Eye (tissue), 1 donor: ENCODE measurements at regions not wholly inside any gene's neighbourhood (a gene's known extent, or its start where the extent isn't known, plus 50 kb on each side); places are given as distances from the start of the nearest gene placed in this dataset.
"Not testable (repeated sequence)": the region's sequence is repeated elsewhere in the genome, so short reads cannot be mapped to it uniquely, and the experiment has no call there.

ENCODE experiments used
- DNase-seq: peaks from one replicate; pipeline ENCODE4 v3.0.0-alpha.2; 2015

DNA sequence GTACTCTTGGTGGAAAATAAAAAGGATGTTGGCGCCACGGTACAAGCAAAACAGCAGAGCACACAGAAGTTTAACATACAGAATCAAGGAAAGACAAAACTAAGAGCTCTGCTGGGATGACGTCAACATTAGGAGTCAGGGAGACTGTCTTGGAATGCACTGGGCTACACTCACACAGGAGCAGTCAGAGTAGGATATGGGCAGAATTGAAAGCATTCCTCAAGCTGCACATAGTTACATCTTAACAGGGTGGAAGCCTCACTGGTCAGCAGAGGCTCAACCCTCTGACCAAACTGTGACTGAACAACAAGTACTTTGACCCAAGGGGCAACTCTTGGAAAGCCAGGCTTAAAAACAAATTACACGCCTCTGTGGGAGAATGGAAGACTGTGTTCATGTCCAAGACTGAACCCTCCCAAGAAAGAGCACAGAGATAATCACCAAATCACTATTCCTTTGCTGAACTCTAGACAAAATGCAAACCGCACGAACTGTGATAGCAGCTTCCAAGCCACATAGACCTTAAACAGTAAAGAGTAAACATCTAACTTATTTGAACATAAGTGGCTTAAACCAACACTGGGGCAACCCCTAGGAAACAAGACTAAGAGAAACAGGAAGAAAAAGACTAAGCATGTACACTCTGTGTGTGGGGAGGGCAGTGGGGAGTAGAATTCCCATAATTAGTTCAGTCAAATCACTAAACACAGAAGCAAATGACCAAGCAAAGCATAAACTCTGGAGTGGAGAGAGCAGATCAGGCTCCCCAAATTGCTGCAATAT is 772.7 kb downstream of the PRELID2 start:
- DNase-seq, result no peak

DNA sequence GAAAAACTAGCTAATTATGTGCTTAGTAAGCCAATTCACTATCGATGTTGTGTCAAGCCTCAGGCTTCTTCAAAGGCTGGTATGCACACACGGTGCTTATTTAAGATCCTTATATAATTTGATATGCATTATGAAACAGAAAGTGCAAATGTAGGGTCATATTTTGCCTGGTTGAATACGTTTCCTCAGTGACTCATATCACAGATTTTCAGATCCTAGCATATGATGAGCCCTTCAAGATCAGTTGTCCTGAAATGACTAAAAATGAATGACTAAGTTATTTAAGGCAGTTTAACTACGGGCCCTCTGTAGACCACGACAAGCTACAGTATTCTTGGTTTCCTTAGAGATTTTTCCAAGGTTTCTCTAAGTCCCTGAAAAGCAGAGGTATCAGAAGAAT is 778.3 kb downstream of the PRELID2 start:
- DNase-seq, result no peak

DNA sequence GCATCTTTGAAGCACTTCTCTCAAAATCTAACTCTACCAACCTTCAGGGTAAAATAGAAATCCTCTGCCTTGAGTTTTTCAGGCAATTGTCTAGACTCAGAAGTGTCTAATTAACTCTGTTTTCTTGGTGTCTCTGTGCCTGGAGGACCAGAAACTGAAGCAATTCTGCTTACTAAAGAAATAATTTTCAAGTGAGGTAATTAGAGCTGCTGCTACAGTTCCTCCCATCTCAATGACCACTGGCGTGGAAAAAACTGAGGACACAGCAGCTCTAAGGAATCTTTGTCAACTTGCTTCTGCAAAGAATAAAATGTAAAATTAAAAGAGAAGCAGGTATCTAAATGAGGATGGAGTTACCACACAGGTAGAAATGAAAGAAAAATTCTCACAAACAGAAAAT is 785.0 kb downstream of the PRELID2 start:
- DNase-seq, result no peak

DNA sequence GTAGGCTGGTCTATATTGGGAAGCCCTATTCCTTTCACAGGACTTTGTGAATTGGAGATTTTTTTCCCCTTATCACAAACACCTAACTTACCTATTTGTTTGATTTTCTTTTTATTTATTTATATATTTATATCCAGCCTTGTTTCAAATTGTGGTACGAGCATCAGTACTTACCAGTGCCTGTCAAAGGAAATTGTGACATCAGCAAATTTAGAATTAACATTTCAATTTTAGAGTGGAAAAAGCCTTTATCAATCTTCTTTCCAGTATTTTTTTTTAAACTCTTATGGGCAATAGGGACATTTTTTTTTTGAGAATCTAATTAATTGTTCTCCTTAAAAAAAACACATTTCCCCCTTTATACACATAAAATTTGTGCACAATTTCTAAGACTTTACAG is 790.2 kb downstream of the PRELID2 start:
- DNase-seq, result no peak

DNA sequence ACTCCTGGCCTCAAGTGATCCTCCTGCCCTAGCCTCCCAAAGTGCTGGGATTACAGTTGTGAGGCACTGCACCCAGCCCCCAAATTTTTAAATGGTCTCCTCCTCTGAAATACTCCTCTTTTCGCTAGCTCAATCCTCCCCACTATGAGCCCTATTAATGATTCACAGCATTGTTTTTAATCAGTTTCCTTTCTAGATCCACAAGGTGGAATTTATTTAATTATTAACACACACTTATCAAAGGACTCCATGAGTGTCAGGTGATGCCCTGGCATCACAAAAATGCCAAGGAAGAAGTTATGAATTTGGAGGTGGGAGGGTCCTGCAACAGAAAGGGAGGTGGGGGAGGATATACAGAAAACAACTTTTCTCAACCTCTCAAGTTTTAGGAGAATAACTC is 806.5 kb downstream of the PRELID2 start:
- no peak for DNase-seq

DNA sequence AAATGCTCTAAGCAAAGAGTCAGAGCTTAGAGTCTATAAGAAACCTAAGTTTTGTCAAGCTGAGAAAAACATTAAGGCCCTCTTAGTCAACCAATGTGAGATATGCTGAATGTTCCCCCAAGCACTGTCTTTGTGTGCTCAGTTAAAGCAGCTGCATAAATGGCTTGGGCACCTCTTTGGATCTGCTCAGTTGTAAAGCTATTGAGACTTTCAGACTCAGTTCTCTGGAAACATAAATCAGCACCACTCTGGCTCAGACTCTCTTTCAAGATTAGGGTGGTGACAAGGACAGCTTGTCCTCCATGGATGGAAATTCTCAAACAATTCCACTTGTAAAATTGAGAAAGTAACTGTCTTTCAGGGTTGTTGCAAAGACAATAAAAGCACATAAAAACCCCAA is 807.9 kb downstream of the PRELID2 start:
- DNase-seq, result no peak

DNA sequence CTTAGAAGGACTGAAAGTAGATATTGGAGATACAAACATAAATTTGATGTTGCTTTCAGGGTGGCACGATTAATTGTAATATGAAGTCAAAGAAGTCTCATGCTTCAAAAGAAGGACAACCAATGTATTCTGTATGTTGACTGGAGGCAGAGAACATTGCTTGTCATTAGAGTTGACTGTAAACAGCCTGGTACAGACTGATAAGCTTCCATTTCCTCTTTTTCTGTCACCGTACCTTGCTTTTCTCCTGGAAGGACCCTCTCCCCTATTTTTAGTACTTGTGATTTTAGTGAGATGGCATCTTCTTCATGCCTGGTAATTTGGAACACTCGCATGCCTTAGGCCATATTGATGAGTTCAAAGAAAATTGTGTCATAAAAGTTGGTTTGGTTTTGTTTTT is 809.4 kb downstream of the PRELID2 start:
- no peak for DNase-seq

DNA sequence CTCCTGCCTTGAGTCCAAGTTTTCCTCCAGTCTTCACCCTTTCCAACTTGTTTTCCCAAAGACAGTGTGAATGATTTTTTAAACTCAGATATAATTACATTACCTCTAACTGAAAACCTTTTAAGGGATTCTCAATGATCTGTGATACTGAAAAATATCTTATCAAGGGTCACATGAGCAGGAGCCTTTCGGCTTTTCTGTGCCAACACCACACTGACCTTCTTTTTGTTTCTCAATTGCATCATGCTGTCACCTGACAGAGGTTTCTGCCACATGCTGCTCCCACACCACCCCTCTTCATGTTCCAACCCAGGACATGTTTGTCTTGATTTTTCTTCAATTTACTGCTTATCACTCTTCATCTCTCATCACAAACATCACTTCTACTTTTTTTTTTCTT is 820.0 kb downstream of the PRELID2 start:
- DNase-seq, result no peak

DNA sequence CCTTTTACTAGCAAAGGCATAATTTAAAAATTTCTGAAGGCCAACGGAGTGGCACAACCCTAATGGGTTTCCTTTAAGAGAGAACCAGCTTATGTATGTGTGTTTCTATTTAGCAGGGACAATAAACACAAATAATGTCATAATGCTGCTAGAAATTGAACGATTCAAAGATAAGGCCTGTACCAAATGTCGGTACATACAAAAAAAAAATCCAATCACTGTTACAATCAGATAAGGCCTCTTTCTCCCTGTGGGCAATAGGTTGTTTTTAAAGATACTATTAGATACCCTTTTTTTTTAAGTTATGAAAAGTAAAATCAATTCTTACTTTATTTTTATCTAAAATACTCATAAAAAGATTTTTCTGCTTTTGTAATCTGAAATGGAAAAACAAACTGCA is 821.0 kb downstream of the PRELID2 start:
- no peak for DNase-seq

DNA sequence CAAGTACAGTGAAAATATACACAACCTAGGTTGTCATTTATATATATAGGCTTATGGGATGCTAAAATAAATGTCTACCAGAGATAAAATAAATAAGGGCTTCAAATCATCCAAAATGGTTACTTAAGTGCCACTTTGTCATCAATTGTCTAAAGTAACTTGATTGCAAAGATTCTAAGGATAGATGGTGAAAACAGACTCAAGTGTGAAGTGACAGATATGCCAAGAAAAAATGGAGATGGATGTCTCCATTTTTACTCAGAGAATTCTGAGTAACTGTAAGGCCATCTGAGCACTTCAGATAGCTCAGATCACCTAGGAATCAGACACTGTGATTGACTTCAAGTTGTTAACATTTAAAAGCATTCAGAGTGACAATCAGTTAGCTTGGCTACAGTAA is 824.3 kb downstream of the PRELID2 start:
- DNase-seq, result no peak

DNA sequence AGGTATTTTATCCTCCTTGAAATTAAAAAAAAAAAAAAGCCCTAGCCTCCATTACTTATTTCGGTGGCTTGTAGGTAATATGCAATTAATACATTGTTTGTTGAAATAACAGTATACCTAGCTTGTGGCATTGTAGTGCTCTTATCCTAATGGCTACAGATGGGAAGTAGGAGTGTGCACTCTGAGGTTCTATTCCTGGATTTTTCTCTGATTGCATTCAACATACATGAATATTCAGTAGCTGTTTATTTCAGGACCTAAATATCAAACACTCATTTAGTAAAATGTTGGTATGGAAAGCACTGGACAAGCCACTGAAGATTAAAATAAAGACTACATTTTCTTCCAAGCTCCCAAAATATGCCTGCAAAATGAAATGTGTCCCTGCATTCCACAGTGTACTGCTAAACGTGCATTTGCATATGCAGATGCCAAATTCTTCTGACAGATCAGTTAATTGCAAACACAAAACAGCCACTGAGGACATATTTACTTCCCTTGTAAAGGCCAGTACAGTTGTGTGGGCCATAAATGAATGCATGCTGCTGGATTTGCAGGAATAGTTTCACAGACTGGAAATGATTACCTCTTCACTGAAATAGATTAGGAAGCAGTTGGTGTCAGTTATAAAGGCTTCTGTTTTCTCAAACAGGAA is 826.1 kb downstream of the PRELID2 start:
- no peak for DNase-seq

DNA sequence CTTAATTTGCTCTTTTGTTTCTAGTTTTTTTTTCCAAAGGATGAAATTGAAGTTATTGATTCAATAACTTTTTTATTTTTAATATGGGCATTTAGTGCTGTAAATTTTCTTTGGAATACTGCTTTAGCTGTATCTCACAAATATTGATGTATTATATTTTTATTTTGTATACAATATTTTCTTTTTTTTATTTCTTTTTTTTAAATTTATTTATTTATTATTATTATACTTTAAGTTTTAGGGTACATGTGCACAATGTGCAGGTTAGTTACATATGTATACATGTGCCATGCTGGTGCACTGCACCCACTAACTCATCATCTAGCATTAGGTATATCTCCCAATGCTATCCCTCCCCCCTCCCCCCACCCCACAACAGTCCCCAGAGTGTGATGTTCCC is 823.7 kb downstream of the KCTD16 start:
- not testable (repeated sequence) for DNase-seq

DNA sequence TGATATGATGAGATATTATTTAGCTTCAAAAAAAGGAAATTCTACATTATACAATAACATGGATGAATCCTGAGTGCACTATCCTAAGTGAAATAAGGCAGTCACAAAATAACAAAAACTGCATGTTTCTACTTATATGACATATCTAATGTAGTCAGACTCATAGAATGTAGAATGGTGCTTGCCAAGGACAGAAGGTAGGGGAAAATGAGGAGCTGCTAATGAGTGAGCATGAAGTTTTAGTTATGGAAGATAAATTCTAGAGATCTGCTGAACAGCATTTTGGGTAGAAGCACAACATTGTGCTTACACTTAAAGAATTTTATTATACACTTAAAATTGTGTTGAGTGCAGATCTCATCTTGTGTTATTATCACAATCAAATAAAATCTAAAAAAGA is 812.4 kb downstream of the KCTD16 start:
- no peak for DNase-seq

DNA sequence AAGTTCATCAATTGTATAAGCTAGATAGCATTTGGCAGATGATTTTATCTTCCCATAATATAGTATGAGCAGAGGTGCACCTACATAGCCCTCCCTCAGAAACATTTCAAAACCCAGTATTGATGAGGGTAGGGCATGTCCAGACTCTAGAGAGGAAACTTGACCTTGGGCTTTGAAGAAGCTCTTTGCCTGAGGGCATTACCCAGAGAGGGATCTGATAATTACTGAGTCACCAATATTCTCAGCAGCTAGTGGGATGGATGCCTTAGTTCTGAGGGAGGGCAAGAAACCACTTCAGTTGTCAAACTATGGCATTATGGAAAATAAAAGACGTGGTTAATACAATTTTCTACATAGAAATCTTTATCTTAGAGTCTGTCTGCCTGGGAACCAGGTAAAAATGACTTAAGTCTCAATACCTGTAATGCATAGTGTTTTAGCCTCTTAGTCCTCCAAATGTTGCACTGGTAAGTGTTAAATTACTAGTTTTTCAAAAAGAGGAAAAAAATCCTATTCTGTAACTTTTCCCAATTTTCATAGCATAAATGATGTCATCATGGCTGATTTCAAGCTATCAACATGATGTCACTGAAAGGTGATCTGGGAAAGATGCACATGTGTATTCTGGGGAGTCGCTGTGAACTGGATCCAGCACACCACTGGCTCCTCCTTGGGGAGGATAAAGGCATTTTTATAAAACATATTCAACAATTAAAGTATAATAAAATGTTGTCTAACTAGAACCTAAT is 809.0 kb downstream of the KCTD16 start:
- no peak for DNase-seq

DNA sequence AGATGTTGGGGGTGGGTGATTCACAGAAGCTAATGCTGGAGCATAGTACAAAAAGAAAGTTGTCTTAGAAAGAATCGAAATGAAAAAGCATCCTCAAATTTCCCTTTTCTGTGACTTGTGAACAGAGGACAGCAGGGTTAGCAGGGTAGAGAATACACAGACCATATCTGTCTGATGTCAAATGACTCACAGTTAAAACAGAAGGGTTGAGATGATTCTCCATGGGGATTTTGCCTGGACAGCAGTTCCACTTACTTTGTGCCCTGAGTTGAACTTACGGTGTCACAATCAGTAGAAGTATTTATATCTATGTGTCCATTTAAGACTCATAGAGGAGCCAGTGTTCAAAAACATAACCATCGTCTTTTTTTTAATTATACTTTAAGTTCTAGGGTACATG is 801.6 kb downstream of the KCTD16 start:
- DNase-seq, result no peak

DNA sequence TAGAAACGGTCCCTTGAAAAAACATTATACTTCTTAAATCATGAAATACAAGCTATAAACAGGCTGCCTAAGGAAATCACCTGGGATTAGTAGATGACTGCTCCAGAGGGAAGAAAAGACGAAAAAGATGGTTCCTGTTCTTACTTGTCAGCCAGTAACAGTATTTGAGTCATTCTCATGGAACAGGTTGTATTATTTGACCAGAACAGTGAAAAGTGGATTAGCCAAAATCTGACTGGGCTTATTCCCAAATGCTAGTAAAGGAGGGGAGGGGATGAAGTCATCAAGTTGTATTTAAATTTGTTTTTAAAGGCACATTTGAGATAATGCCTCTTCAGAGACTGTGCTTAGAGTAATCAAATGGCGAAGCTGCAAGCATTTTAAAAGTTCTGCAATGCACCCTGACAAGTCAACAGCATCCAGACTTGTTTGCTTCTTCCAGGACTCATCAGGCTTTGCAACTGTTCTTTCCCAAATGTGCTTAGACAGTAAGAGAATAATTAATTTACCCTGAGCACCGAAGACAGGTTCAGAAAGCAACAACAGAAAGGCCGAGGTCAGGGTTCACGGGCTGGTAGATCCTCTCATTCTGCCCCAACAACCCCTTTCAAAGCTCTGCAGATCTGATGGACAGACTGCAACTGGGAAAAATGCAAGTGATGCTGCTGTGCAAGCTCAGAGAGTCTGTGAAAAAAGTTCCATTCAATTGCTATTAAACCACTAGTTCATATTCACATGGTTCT is 800.6 kb downstream of the KCTD16 start:
- peak; percentile 50 for DNase-seq

DNA sequence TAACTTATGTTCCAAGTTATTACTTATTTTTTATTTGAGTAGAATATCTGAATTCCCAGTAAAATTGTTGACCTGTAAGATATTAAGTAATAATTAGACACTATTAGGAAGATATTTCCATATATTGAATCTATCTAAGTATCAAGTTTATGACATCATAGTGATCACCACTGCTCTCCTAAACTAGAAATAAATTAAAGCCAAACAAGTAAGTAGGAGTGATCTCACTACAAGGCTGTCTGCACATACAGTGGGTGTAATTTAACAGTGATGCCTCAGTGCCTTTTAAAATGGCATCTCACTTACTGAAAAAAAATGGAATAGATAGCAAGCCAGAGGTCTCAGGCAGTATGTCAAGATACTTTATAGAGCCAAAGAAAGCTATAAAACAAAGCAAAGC is 789.6 kb downstream of the KCTD16 start:
- no peak for DNase-seq

DNA sequence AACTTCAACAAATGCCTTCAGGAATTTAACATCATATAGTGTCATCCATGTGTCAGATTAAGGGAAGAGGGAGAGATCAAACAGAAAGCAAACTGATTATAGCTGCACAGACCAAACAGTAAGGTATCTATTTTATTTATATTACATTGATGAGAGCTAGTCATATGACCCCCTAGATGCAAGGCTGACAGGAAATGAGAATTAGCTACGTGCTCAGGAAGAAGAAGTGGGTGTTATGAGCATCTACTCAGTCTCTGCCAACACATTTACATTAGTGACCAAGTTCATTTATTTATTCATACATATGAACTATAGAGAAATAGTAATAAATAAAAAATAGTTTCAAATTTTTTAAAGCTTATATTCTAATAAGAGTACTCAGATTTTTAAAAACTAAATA is 787.3 kb downstream of the KCTD16 start:
- DNase-seq, result no peak

DNA sequence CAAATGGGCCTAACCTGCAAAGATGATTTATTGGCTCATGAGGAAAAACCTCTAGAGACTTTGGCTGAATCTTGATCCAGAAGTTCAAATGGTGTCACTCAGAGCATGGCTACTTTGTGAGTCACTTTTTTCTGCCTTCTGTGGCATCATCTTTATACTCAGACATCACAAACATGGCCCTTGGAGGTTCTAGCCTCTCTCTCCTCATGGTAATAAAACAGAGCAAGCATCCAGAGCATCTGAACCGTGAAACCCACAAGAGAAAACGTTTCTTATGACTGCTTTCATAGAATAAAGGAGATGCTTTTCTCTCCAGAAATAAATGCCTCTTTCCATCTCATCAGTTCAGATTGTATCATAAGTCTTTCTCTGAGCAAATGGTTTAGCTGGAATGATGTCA is 780.3 kb downstream of the KCTD16 start:
- no peak for DNase-seq

DNA sequence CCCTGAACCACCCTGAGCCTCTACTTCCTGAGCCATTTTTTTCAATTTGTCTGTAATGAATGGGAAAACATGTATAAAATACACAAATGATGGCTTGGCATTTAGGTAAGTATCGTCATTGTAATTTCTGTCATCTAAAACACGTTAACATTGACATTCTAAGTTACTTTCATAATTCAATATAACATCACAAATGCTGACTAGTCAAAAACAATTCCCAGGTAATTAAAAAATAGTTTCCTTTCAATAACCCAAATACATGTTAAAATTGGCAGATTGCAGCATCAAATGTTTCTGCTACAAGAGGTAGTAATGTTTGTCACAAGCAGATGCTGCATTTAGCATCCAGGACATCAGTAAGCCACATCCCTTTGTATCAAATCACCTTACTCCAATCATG is 776.4 kb downstream of the KCTD16 start:
- DNase-seq, result no peak

DNA sequence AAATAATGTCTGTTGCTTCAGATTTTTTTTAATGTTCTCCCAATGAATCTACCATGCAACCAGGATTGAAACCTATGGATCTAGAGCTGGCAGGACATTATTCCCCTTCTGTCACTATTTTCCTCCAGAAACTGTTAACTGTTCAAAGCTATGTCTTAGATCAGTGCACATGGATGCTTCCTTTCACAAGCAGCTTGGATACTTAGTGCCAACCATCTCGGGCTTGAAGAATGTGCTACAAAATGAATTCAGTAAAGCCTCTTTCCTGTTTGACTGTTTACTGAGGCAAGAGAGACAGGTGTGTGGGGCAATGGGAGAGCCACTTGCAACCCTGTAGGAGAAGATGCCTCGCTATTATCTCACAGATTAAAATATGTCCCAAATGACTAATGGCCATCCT is 774.8 kb downstream of the KCTD16 start:
- peak; percentile 24 for DNase-seq

DNA sequence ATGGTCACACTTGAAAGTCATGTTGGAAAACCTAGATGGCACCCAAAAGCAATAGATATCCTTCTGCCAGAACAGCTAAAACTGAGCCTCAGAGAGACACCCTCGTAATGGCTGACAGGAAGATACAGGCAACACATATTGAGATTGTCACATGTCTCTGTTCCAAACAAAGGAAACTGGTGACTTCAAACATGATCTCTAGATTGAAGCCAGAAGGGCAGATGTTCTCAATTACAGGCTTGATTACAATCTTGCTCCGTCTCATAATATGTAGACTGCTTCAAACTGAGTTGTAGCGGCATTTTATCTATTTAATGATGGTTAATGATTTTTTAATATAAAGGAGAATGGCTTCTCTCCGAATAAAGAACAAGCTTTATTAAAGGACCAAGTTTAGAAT is 774.3 kb downstream of the KCTD16 start:
- peak; percentile 60 for DNase-seq

DNA sequence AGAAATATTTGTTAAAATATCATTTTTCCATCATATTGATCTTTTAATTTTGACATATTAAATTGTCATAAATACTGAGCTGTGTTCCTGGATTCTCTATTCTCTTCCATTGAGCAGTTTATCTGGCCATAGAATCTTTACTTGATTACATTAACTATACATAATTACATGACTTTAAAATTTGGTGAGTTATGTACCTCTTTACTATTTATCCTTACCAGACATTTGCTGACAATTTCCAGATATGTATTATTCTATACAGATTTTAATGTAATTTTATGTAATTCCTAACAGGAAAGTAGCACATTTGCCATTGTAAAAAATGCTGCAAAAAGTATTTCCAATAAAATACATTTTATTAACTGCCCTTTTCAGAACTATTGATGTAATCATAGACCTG is 770.3 kb downstream of the KCTD16 start:
- DNase-seq, result no peak
